ENCODE measurements at regions not wholly inside any gene's neighbourhood (a gene's known extent, or its start where the extent isn't known, plus 50 kb on each side); places are given as distances from the start of the nearest gene placed in this dataset.

- BruUV-seq (replicated peaks) = no TSS peak
- no peak overlapping the region for H3K27ac ChIP-seq (ENCODE audit: extremely low read depth, low read depth, low read length)
- TF ChIP-seq ZNF140 (CRISPR knock-in tag; IDR thresholded peaks at IDR 0.05) (no peak), FUS (optimal IDR thresholded peaks at IDR 0.05; ENCODE audit: low read depth, low read length) (no peak), ZNF75A (CRISPR knock-in tag; IDR thresholded peaks at IDR 0.05) (no peak), ZNF696 (CRISPR knock-in tag; conservative IDR thresholded peaks at IDR 0.05) (no peak), GTF2F1 (IDR thresholded peaks at IDR 0.05; ENCODE audit: low read depth, low read length) (no peak), HNRNPUL1 (IDR thresholded peaks at IDR 0.05; ENCODE audit: low read length) (no peak)
- H3K79me2 ChIP-seq (ENCODE audit: control insufficient read depth, insufficient read depth, low read length) = no peaks in the 10 kb centered on the region
- intact Hi-C loops (cut with micrococcal nuclease) = no loop called here
- POLR2A ChIA-PET = no interaction called here
- no peak overlapping the region for H3K4me2 ChIP-seq (ENCODE audit: insufficient read depth, low read length)
- H3K9ac ChIP-seq (ENCODE audit: insufficient read depth in 1 of 2, low read depth in 2 of 2, low read length in 2 of 2) = no peak overlapping the region
- H3K27me3 ChIP-seq (ENCODE audit: control insufficient read depth in 2 of 2, insufficient read depth in 2 of 2, low read length in 2 of 2) = no peaks in the 10 kb centered on the region
- CTCF ChIA-PET (ENCODE audit: low intra/inter-chr PET ratio) = no interaction called here
- 0% methylated on average over 3 of the region's 3 CpGs for WGBS (ENCODE audit: insufficient coverage, low coverage, missing lambda C conversion rate)
- FAIRE-seq = no peak
- H3K4me1 ChIP-seq (replicated peaks in 1 of 2; ENCODE audit: control insufficient read depth in 2 of 2, insufficient read depth in 2 of 2, low read length in 2 of 2) = no peaks in the 10 kb centered on the region
- H3K4me3 ChIP-seq = no peak overlapping the region
- H3K9me1 ChIP-seq (ENCODE audit: control insufficient read depth, insufficient read depth, low read length) = no peaks in the 10 kb centered on the region
- no peak overlapping the region for H2AFZ ChIP-seq (ENCODE audit: low read depth, low read length)
- no peaks in the 10 kb centered on the region for H4K20me1 ChIP-seq (replicated peaks; ENCODE audit: control insufficient read depth, insufficient read depth, low read length)
- ATAC-seq = no peak
- in situ Hi-C loops (cut with MboI) = no loop called here
- H3K9me3 ChIP-seq (replicated peaks; ENCODE audit: control insufficient read depth, insufficient read depth, low read depth, low read length) = no peaks in the 10 kb centered on the region
- no peaks in the 10 kb centered on the region for H3K36me3 ChIP-seq (ENCODE audit: control insufficient read depth, insufficient read depth, low read length)
- DNase-seq (ENCODE audit: extremely low read depth in 1 of 4, low spot score in 3 of 4) = no peak
Measured at GRCh38 chr18:56391931-56392590, 246.3 kb downstream of the TXNL1 start.

GRCh38 chr18:56390626-56391025 lies 247.8 kb downstream of the TXNL1 start:
- Histone ChIP-seq H3K27me3 (ENCODE audit: control insufficient read depth in 2 of 2, insufficient read depth in 2 of 2, low read length in 2 of 2) (no peaks in the 10 kb centered on the region), H3K36me3 (ENCODE audit: control insufficient read depth, insufficient read depth, low read length) (no peaks in the 10 kb centered on the region), H3K4me2 (ENCODE audit: insufficient read depth, low read length) (no peak overlapping the region), H3K9me3 (replicated peaks; ENCODE audit: control insufficient read depth, insufficient read depth, low read depth, low read length) (no peaks in the 10 kb centered on the region), H3K4me1 (replicated peaks in 1 of 2; ENCODE audit: control insufficient read depth in 2 of 2, insufficient read depth in 2 of 2, low read length in 2 of 2) (no peaks in the 10 kb centered on the region), H3K79me2 (ENCODE audit: control insufficient read depth, insufficient read depth, low read length) (no peaks in the 10 kb centered on the region), H3K27ac (ENCODE audit: extremely low read depth, low read depth, low read length) (no peak overlapping the region), H3K9me1 (ENCODE audit: control insufficient read depth, insufficient read depth, low read length) (no peaks in the 10 kb centered on the region), H3K9ac (ENCODE audit: insufficient read depth in 1 of 2, low read depth in 2 of 2, low read length in 2 of 2) (no peak overlapping the region), H4K20me1 (replicated peaks; ENCODE audit: control insufficient read depth, insufficient read depth, low read length) (no peaks in the 10 kb centered on the region), H2AFZ (ENCODE audit: low read depth, low read length) (no peak overlapping the region), H3K4me3 (no peak overlapping the region)
- FAIRE-seq (no peak), DNase-seq (ENCODE audit: extremely low read depth in 1 of 4, low spot score in 3 of 4) (no peak), ATAC-seq (no peak)
- intact Hi-C loops (cut with micrococcal nuclease) (no loop called here), in situ Hi-C loops (cut with MboI) (no loop called here)
- no TSS peak for BruUV-seq (replicated peaks)
- 0% methylated on average over 3 of the region's 3 CpGs for WGBS (ENCODE audit: insufficient coverage, low coverage, missing lambda C conversion rate)
- ChIA-PET POLR2A (no interaction called here), CTCF (ENCODE audit: low intra/inter-chr PET ratio) (no interaction called here)
- no peak for TF ChIP-seq ARID4B (CRISPR knock-in tag; IDR thresholded peaks at IDR 0.05)
- no peak for TF ChIP-seq POLR2AphosphoS5 (IDR thresholded peaks at IDR 0.05; ENCODE audit: control insufficient read depth, insufficient read depth, low read depth, low read length)
- no peak for TF ChIP-seq ZNF398 (CRISPR knock-in tag; IDR thresholded peaks at IDR 0.05)
- TF ChIP-seq HSF4 (CRISPR knock-in tag; IDR thresholded peaks at IDR 0.05; ENCODE audit: borderline replicate concordance) = no peak
- TF ChIP-seq PTRF (tag; IDR thresholded peaks at IDR 0.05) = no peak
- TF ChIP-seq POLR2A (conservative IDR thresholded peaks at IDR 0.05) = no peak
